ENCODE measurements at regions not wholly inside any gene's neighbourhood (a gene's known extent, or its start where the extent isn't known, plus 50 kb on each side); places are given as distances from the start of the nearest gene placed in this dataset.

GRCh38 chr2:103961862-103962261, 892.1 kb upstream of the POU3F3 start:
- TF ChIP-seq, protein P1, sequence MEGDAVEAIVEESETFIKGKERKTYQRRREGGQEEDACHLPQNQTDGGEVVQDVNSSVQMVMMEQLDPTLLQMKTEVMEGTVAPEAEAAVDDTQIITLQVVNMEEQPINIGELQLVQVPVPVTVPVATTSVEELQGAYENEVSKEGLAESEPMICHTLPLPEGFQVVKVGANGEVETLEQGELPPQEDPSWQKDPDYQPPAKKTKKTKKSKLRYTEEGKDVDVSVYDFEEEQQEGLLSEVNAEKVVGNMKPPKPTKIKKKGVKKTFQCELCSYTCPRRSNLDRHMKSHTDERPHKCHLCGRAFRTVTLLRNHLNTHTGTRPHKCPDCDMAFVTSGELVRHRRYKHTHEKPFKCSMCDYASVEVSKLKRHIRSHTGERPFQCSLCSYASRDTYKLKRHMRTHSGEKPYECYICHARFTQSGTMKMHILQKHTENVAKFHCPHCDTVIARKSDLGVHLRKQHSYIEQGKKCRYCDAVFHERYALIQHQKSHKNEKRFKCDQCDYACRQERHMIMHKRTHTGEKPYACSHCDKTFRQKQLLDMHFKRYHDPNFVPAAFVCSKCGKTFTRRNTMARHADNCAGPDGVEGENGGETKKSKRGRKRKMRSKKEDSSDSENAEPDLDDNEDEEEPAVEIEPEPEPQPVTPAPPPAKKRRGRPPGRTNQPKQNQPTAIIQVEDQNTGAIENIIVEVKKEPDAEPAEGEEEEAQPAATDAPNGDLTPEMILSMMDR (IDR thresholded peaks at IDR 0.05; ENCODE audit: low read depth, low read length, missing control alignments) = no peak
- in situ Hi-C loops (cut with HindIII; ENCODE audit: low sequenced_read_pairs) = no loop called here
- no peak for DNase-seq (ENCODE audit: low read depth)
- H3K4me3 ChIP-seq (ENCODE audit: low read depth, low read length) = no peak overlapping the region

DNA sequence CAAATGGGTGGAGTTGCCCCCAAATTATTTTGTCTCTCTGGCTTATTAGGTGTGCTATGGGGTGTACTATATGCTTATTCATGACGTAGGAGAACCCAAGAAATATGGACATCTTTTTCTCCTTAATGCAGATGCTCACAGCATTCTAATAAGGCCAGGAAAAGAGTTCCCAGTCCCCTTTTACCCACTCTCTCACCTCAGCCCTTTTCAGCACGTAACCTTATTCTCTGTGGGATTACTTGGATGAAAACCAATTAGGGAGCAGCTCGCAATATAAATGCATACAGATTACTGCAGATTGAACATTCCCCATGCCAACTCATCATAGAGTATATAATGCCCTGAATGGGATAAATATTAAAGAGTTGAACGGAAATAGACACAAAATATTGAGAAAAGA, 891.2 kb upstream of the POU3F3 start:
- in situ Hi-C loops (cut with HindIII; ENCODE audit: low sequenced_read_pairs) = no loop called here
- TF ChIP-seq, protein P1 (IDR thresholded peaks at IDR 0.05; ENCODE audit: low read depth, low read length, missing control alignments) = no peak
- DNase-seq (ENCODE audit: low read depth) = no peak
- no peak overlapping the region for H3K4me3 ChIP-seq (ENCODE audit: low read depth, low read length)

- TF ChIP-seq, protein P1 (IDR thresholded peaks at IDR 0.05; ENCODE audit: low read depth, low read length, missing control alignments) = no peak
- H3K4me3 ChIP-seq (ENCODE audit: low read depth, low read length) = no peak overlapping the region
- in situ Hi-C loops (cut with HindIII; ENCODE audit: low sequenced_read_pairs) = no loop called here
- DNase-seq (ENCODE audit: low read depth) = no peak
These were observed 890.7 kb upstream of the POU3F3 start for GRCh38 chr2:103963146-103963725.

DNA sequence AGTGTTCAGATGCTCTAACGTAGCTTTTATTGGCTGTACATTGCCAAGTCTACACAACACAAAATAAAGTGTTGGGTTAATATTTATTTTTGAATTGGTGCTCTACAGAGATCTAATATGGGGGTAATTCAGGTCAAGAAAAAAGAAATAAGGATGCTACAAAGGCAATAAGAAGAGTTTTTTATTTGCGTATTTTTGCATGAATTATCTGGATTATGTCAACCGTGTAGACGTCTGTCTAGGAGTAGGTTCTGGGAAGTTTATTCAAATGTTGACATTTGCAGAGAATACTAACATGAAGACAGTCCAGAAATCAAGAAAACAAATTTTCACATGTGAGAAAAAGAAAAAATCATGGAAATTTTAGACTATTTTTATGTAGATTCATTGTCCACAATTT, 876.7 kb upstream of the POU3F3 start:
- in situ Hi-C loops (cut with HindIII; ENCODE audit: low sequenced_read_pairs) = no loop called here
- no peak overlapping the region for H3K4me3 ChIP-seq (ENCODE audit: low read depth, low read length)
- DNase-seq (ENCODE audit: low read depth) = no peak
- TF ChIP-seq, protein P1 (IDR thresholded peaks at IDR 0.05; ENCODE audit: low read depth, low read length, missing control alignments) = no peak

DNA sequence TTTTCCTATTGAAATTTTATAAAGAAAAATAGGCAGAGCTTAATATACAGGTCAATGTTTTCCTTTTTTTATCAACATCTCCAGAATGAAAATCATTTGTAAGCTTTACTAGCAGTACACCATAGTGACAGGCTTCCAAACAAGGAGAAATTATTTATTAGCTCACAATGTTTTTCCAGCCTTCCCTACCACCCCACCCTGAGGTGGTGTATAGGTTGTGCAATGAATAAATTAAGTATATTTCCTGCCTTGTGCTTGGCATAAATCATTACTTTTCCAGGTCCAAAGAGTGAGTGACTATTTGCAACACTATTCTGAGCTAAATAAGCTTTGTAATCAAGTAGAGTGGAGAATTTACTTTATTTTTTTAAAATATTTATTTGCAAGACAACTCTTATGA, 876.2 kb upstream of the POU3F3 start:
- TF ChIP-seq, protein P1 (IDR thresholded peaks at IDR 0.05; ENCODE audit: low read depth, low read length, missing control alignments) = no peak
- no peak for DNase-seq (ENCODE audit: low read depth)
- in situ Hi-C loops (cut with HindIII; ENCODE audit: low sequenced_read_pairs) = no loop called here
- no peak overlapping the region for H3K4me3 ChIP-seq (ENCODE audit: low read depth, low read length)

DNA sequence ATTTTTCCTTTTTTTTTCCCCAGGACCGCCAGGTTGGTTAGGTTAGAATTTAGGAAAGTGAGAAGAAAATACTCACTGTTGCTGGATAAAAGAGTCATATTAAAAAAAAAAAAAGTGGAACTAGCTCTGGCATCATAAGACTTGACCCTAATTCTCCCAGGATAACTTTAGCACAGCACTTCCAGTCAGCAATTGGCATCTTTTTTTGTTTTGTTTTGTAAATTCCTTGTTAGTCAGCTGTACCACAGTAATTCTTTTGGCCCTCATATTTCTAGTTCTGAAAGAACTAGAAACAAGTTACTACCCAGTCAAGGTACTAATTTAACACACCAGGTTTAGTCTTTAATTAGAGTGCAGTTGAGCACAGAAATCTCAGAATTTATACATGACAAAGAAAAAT, 873.5 kb upstream of the POU3F3 start:
- no peak overlapping the region for H3K4me3 ChIP-seq (ENCODE audit: low read depth, low read length)
- TF ChIP-seq, protein P1 (IDR thresholded peaks at IDR 0.05; ENCODE audit: low read depth, low read length, missing control alignments) = no peak
- DNase-seq (ENCODE audit: low read depth) = no peak
- in situ Hi-C loops (cut with HindIII; ENCODE audit: low sequenced_read_pairs) = no loop called here

Data from astrocyte of the cerebellum (primary cell).